Fibroblast of villous mesenchyme (primary cell): ENCODE measurements at regions not wholly inside any gene's neighbourhood (a gene's known extent, or its start where the extent isn't known, plus 50 kb on each side); places are given as distances from the start of the nearest gene placed in this dataset.

Experiments
- DNase-seq: peaks from one replicate; pipeline ENCODE4 v3.0.0-alpha.2; 2010; ENCODE audit warnings: low read depth
- H3K4me3 ChIP-seq: 2 replicates; pipeline ENCODE4 v1.5.1; 2011; ENCODE audit warnings: low read depth, mild to moderate bottlenecking, low read length
- TF ChIP-seq, protein P1 (sequence below): IDR thresholded peaks from 2 replicates; pipeline ENCODE4 v1.5.1; 2012; ENCODE audit warnings: low read depth, mild to moderate bottlenecking, low read length; ENCODE audit not compliant: insufficient read depth

DNA sequence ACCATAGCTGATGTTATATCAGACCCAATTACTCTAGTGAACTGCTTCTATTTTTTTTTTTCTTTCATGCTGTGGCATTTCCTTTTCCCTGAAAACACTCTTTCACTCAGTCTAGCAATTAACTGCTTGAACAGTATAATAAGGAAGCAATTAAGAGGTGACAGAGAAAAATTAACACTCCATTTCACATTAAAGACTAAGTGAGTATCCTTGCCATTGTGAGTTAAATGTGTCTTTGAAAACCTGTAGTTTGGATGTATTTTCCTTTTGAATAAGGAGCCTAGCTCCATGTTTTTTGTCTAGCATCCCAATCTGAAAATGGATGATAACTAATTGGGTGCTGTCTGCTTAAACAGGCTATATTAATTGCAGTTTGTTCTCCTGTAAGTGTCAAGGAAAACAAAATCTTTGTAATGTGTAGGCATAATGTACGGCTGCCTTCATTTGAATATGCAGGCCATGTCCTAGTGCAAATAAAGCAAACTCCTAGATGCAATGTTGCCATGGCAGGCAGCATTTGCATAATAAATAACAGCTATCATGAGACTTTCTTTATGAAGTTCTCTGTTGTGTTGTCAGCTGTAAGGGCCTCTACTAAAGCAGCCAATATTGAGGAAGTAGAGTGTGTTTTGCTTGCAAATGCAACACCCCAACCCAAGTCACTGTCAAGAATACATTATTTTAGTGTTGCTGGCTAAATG, 416.7 kb downstream of the ZIC3 start:
- no peak overlapping the region for H3K4me3 ChIP-seq
- TF ChIP-seq, protein P1, sequence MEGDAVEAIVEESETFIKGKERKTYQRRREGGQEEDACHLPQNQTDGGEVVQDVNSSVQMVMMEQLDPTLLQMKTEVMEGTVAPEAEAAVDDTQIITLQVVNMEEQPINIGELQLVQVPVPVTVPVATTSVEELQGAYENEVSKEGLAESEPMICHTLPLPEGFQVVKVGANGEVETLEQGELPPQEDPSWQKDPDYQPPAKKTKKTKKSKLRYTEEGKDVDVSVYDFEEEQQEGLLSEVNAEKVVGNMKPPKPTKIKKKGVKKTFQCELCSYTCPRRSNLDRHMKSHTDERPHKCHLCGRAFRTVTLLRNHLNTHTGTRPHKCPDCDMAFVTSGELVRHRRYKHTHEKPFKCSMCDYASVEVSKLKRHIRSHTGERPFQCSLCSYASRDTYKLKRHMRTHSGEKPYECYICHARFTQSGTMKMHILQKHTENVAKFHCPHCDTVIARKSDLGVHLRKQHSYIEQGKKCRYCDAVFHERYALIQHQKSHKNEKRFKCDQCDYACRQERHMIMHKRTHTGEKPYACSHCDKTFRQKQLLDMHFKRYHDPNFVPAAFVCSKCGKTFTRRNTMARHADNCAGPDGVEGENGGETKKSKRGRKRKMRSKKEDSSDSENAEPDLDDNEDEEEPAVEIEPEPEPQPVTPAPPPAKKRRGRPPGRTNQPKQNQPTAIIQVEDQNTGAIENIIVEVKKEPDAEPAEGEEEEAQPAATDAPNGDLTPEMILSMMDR, result no peak
- DNase-seq, result no peak

DNA sequence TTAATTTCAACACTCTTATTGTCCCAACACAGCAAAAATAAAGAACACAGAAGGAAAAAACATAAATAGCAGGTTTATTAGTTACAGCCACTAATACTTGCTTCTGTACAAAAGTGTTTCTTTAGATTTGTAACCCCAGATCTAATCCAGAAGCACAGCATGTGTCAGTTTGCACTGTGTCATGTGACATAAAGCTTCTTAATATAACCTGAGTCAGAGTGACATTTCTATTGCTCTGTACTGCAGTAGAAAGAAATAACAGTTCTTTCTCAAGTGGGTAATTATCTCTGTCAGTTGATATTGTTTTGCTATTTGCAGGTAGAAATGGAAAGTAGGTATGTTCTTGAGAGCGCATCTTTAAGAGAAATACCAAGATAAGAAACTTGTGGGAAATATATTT, 422.5 kb downstream of the ZIC3 start:
- TF ChIP-seq, protein P1, result no peak

DNA sequence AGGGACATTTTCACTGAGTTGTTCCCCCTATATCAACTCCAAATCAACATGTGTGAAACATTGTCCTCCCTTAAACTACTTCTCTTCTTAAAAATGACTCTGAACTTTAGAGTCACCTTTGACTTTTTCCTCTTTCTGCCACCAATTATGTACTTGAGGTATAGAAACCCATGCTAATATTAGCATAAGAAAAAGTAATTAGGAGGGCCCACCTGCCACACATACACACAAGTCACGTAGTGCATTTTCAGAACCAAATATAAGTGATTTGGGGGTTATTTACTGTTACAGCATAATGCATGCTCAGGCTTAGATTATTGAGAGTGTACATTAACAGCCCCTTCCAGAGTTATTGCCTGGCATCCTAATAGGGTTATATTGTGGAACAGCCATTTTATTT, 432.7 kb downstream of the ZIC3 start:
- DNase-seq, result no peak
- TF ChIP-seq, protein P1, result no peak
- no peak overlapping the region for H3K4me3 ChIP-seq

More for the DNA sequence above, 422.5 kb downstream of the ZIC3 start:
- no peak overlapping the region for H3K4me3 ChIP-seq
- no peak for DNase-seq

DNA sequence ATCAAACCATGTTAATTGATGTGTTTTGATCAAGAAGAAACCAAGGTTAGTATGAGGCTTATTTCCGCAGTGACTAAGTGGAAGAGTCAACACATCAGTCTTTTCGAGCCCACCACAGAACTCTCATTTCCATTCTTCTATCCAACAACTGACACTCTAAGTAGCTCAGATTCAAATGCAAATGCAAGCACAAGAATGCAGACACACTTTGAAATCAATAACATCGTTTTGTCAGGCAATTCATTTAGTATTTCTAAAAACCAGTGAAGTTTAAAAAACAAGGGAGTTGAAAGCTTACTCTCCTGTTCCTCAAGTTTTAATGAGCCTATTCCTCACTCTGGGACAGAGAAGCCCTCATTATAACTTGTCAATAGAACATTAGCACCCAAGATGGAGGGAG, 433.1 kb downstream of the ZIC3 start:
- no peak for DNase-seq
- no peak overlapping the region for H3K4me3 ChIP-seq
- TF ChIP-seq, protein P1, result no peak

DNA sequence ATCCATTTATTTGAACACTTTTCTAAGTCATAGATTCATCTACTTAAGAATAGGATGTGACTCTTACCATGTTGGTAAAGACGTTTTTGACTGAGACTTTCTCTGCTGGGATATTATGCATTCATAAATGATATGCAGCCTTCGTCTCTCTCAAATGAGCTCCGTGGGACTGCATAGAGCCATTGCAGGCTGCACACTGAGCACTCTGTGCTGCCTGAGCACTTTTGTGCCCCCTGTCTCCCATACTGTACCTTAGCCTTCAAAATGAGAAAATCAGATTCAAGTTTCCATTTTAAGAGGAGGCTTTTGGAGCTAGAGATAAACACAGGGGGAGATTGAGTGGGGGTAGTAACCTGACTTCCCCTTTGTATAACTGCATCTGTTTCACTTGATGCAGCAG, 433.6 kb downstream of the ZIC3 start:
- TF ChIP-seq, protein P1, result no peak
- no peak for DNase-seq
- H3K4me3 ChIP-seq, result no peak overlapping the region

DNA sequence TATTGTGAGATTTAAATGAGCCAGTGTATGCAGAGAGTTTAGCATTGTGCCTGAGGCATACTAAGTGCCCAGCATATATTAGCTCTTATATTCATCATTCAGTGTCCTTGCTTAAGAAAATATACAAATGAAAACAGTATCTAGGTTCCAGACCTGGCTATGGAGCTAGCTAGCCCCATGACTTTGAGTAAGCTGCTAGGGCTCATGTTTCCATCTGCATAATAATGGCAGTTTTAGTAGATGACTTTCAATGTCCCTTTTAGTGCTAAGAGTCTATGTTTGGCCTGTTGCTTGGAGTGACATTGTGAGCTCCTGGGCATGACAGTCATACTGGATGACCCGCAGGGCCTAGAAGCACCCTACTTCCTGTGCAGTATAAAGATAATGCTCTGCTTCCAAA, 435.3 kb downstream of the ZIC3 start:
- no peak for DNase-seq
- TF ChIP-seq, protein P1, result no peak
- no peak overlapping the region for H3K4me3 ChIP-seq

DNA sequence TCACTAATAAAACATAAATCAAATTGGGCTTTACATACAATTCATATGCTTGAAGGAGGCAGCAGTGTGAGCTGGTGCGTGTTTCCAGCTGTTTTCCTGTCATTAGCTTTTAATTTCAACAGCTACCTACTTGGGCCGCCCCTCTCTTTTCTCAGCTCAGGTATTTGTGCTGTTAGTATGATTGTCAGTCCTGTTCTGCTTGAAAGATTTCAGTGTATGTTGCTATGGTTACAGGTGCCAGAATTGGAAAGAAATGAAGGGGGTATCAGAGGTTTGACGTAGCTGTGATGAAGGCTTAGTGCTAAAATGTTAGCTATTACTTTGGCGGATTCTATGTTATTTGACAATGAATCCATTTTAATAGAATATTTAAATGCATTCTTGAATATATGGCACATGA, 440.3 kb downstream of the ZIC3 start:
- DNase-seq, result no peak
- TF ChIP-seq, protein P1, result no peak
- H3K4me3 ChIP-seq, result no peak overlapping the region
